OCI-LY3 (cell line): ENCODE measurements at regions not wholly inside any gene's neighbourhood (a gene's known extent, or its start where the extent isn't known, plus 50 kb on each side); places are given as distances from the start of the nearest gene placed in this dataset.

Source experiments
- H2AFZ ChIP-seq: fragments of 200-600, 300-600 bp; shearing (Covaris generic); 2 replicates; pipeline ENCODE4 v1.6.0; 2014; ENCODE audit warnings: antibody characterized with exemption, low read depth, low read length
- H3K27ac ChIP-seq: fragments of 200-600, 300-600 bp; sonication (generic); 2 replicates; pipeline ENCODE4 v1.5.1; 2014; ENCODE audit warnings: mild to moderate bottlenecking, low read length, moderate library complexity, mixed read lengths
- H3K27me3 ChIP-seq: fragments of 200-600, 300-600 bp; sonication (generic); 2 replicates; pipeline ENCODE4 v1.6.1; 2014; ENCODE audit warnings: low read depth, low read length, mixed read lengths
- H3K36me3 ChIP-seq: fragments of 200-600, 300-600 bp; sonication (generic); replicated peaks from 2 replicates; pipeline ENCODE3; 2014; ENCODE audit warnings: low read depth, low read length, mixed read lengths
- H3K4me1 ChIP-seq: fragments of 300-600, 200-600 bp; sonication (generic); 2 replicates; pipeline ENCODE4 v1.6.1; 2014; ENCODE audit warnings: low read length, mixed read lengths
- H3K4me2 ChIP-seq: fragments of 200-600, 300-600 bp; sonication (generic); 2 replicates; pipeline ENCODE4 v1.6.1; 2014; ENCODE audit warnings: low read length, mixed read lengths
- H3K4me3 ChIP-seq: fragments of 300-600, 200-600 bp; sonication (generic); 2 replicates; pipeline ENCODE4 v1.5.1; 2014; ENCODE audit warnings: antibody characterized with exemption, mild to moderate bottlenecking, low read length, moderate library complexity
- H3K79me2 ChIP-seq: fragments of 300-600, 200-600 bp; shearing (Covaris generic); 2 replicates; pipeline ENCODE4 v1.6.1; 2014; ENCODE audit warnings: mild to moderate bottlenecking, low read length, mixed read lengths
- H3K9ac ChIP-seq: fragments of 300-600, 200-600 bp; shearing (Covaris generic); 2 replicates; pipeline ENCODE4 v1.6.0; 2014; ENCODE audit warnings: mild to moderate bottlenecking, low read length, moderate library complexity
- H3K9me3 ChIP-seq: fragments of 200-600, 300-600 bp; shearing (Covaris generic); 2 replicates; pipeline ENCODE4 v1.6.1; 2014; ENCODE audit warnings: low read length, mixed read lengths; ENCODE audit not compliant: insufficient read depth
- H4K20me1 ChIP-seq: fragments of 200-600, 300-600 bp; sonication (generic); 2 replicates; pipeline ENCODE4 v1.6.1; 2016; ENCODE audit warnings: low read length, mixed read lengths; ENCODE audit not compliant: insufficient read depth
- EZH2phosphoT487 ChIP-seq: fragments of 200-600 bp; shearing (Covaris generic); IDR thresholded peaks from 2 replicates; pipeline ENCODE4 v1.6.1; 2018; ENCODE audit warnings: antibody characterized with exemption, mixed run types, low read depth
- TF ChIP-seq, protein P1 (sequence below): fragments of 200-600, 300-600 bp; sonication (generic); IDR thresholded peaks from 2 replicates; pipeline ENCODE4 v1.5.1; 2014; ENCODE audit warnings: antibody characterized with exemption, low read length, low read depth

DNA sequence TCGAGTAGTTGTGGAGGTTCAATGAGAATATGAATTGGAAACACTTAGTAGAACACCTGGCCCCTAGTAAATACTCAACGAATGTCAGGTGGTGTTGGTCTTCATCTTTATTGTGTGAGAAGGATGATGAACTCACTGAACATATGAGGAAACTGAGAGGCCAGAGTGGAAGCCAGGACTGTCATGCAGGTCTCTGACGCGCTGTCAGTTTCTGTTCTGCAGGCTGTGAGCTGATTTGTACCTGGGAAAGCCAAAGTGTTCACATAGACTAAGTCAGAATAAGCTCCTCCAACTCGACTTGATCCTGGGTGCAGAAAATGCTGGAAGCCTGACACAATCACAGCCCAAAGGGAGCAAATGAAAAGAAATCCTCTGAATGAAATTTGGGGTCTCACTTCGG, 222.2 kb downstream of the LY86 start:
- Histone ChIP-seq H3K27ac (no peak overlapping the region), H3K4me2 (peak overlapping the region; percentile 82), H2AFZ (peak overlapping the region; percentile 56)

DNA sequence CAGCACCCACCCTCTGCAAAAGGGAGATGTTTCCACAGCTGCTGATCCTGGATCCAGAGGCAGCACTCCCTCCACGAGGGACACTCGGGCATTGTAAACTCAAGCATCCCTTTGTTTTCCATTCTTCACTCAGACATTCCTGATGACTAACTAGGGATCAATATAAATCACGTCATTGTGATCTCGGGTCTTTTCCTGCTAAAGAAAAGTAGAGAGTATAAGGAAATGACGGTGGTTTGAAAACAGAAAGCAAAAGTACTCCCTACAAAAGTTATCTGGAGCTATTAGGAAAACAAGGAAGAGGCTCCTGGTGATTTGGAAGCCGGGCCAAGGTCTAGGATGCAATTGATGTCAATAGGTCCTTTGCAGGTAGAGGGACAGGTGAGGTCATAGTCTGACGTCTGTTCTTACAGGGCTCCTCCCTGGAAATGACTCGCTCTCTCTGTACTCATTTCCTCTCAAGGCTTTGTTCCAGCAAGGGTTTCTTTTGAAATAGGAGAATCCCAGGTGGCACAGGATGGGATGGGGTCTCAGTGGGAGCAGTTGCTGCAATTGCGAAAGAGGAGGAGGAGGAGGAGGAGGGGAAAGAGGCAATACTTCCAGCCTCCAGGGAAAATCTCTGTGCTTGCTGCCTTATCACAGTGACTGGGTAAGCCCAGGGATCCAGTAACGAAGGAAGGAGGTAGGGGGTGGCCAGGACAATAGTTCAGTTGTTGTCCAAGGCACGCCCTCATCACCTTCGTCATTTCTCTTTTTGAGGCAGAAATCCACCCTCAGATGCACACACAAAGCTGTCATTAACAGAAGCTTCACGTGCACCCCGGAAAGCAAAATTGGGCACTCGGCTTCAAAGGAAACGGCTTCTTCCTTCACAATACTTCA, 222.8 kb downstream of the LY86 start:
- Histone ChIP-seq H3K27ac (no peak overlapping the region), H3K4me3 (peak overlapping the region; percentile 72), H4K20me1 (no peaks in the 10 kb centered on the region), H3K9me3 (no peaks in the 10 kb centered on the region), H3K27me3 (peaks cover 51% of the 10 kb centered on the region), H3K4me1 (peaks cover 21% of the 10 kb centered on the region), H3K36me3 (no peaks in the 10 kb centered on the region), H3K79me2 (no peaks in the 10 kb centered on the region), H2AFZ (peak overlapping the region; percentile 56), H3K9ac (peak overlapping the region; percentile 2; the same call in 1 of the 2 replicates), H3K4me2 (peak overlapping the region; percentile 82)
- TF ChIP-seq, protein P1, sequence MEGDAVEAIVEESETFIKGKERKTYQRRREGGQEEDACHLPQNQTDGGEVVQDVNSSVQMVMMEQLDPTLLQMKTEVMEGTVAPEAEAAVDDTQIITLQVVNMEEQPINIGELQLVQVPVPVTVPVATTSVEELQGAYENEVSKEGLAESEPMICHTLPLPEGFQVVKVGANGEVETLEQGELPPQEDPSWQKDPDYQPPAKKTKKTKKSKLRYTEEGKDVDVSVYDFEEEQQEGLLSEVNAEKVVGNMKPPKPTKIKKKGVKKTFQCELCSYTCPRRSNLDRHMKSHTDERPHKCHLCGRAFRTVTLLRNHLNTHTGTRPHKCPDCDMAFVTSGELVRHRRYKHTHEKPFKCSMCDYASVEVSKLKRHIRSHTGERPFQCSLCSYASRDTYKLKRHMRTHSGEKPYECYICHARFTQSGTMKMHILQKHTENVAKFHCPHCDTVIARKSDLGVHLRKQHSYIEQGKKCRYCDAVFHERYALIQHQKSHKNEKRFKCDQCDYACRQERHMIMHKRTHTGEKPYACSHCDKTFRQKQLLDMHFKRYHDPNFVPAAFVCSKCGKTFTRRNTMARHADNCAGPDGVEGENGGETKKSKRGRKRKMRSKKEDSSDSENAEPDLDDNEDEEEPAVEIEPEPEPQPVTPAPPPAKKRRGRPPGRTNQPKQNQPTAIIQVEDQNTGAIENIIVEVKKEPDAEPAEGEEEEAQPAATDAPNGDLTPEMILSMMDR, result no peak
- no peak for TF ChIP-seq EZH2phosphoT487

More for the DNA sequence above, 222.2 kb downstream of the LY86 start:
- TF ChIP-seq, protein P1, result no peak
- no peak for TF ChIP-seq EZH2phosphoT487
- Histone ChIP-seq H3K36me3 (no peaks in the 10 kb centered on the region), H4K20me1 (no peaks in the 10 kb centered on the region), H3K4me1 (peaks cover 27% of the 10 kb centered on the region), H3K27me3 (peaks cover 55% of the 10 kb centered on the region), H3K4me3 (peak overlapping the region; percentile 72), H3K79me2 (no peaks in the 10 kb centered on the region), H3K9me3 (no peaks in the 10 kb centered on the region), H3K9ac (no peak overlapping the region)

DNA sequence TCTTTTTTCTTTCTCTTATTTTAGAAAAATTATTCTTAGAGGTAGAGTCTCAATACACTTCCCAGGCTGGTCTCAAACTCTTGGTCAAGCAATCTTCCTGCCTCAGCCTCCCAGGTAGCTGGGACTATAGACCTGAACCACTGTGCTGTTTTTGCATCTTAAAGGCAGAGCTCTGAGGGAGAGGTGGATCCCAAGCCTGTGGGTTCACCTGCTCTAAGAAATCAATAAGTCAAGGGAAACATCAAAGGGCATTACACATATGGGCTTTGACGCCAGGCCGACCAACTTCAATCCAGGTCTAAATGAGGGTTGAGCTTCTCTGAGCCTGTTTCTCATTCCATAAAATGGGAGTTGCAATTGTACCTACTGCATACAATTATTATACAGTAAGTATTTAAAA, 223.9 kb downstream of the LY86 start:
- Histone ChIP-seq H3K36me3 (no peaks in the 10 kb centered on the region), H4K20me1 (no peaks in the 10 kb centered on the region), H3K4me2 (no peak overlapping the region), H3K27ac (no peak overlapping the region), H3K9me3 (no peaks in the 10 kb centered on the region), H3K9ac (no peak overlapping the region), H3K4me3 (no peak overlapping the region), H3K4me1 (peaks cover 16% of the 10 kb centered on the region; the same call in 1 of the 2 replicates), H2AFZ (no peak overlapping the region), H3K27me3 (peaks cover 41% of the 10 kb centered on the region), H3K79me2 (no peaks in the 10 kb centered on the region)
- TF ChIP-seq, protein P1, result no peak
- no peak for TF ChIP-seq EZH2phosphoT487

DNA sequence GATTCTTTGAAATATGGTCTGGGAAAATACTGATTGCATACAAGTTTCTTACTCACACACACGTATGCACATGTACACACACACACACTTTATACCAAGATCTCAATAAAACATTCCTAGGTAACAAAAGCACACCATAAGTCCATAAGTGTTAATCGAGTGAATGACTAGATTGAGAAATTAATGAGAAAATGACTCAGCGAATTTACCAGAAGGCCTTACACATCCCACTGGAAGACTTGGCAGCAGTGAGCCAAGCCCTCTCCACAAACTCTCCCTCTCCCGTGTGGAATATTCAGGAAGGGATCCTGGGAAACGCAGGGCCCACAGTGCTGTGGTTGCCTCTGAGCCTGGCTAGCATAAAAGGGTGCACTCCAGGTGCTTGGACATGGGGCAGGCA, 227.2 kb downstream of the LY86 start:
- no peak overlapping the region for H3K27ac ChIP-seq
- no peak overlapping the region for H3K4me2 ChIP-seq
- no peaks in the 10 kb centered on the region for H3K9me3 ChIP-seq
- H3K79me2 ChIP-seq, result no peaks in the 10 kb centered on the region
- no peak overlapping the region for H3K4me3 ChIP-seq
- no peak overlapping the region for H3K9ac ChIP-seq
- peaks cover 12% of the 10 kb centered on the region; the same call in 1 of the 2 replicates for H3K4me1 ChIP-seq
- TF ChIP-seq, protein P1, result no peak
- TF ChIP-seq EZH2phosphoT487, result no peak
- peaks cover 18% of the 10 kb centered on the region for H3K27me3 ChIP-seq
- H3K36me3 ChIP-seq, result no peaks in the 10 kb centered on the region
- H4K20me1 ChIP-seq, result no peaks in the 10 kb centered on the region
- no peak overlapping the region for H2AFZ ChIP-seq
